Myocyte (in vitro differentiated cells): ENCODE measurements at regions not wholly inside any gene's neighbourhood (a gene's known extent, or its start where the extent isn't known, plus 50 kb on each side); places are given as distances from the start of the nearest gene placed in this dataset.

ENCODE experiments used
- DNase-seq: peaks from one replicate; pipeline ENCODE4 v3.0.0-alpha.2; 2012; ENCODE audit warnings: low read depth

GRCh38 chr7:67413670-67414069 lies 417.0 kb downstream of the TYW1 start:
- no peak for DNase-seq

- no peak for DNase-seq
Observed at GRCh38 chr7:67414858-67415257, 418.2 kb downstream of the TYW1 start.

- no peak for DNase-seq
Observed at GRCh38 chr7:67422601-67423000, 426.0 kb downstream of the TYW1 start.

GRCh38 chr7:67423065-67423464 lies 426.4 kb downstream of the TYW1 start:
- DNase-seq, result peak; percentile 1

GRCh38 chr7:67426654-67427053 lies 430.0 kb downstream of the TYW1 start:
- DNase-seq, result no peak

- DNase-seq, result no peak
Observed at GRCh38 chr7:67429735-67430134, 433.1 kb downstream of the TYW1 start.

- no peak for DNase-seq
Observed at GRCh38 chr7:67432536-67433234, 436.1 kb downstream of the TYW1 start.

GRCh38 chr7:67435894-67436535 lies 439.4 kb downstream of the TYW1 start:
- DNase-seq, result no peak

- no peak for DNase-seq
Observed at GRCh38 chr7:67438198-67438882, 441.7 kb downstream of the TYW1 start.

GRCh38 chr7:67438913-67439505 lies 442.4 kb downstream of the TYW1 start:
- no peak for DNase-seq

GRCh38 chr7:67440321-67440720 lies 443.7 kb downstream of the TYW1 start:
- no peak for DNase-seq

- no peak for DNase-seq
Observed at GRCh38 chr7:67445728-67446127, 449.1 kb downstream of the TYW1 start.

GRCh38 chr7:67447297-67447696 lies 450.7 kb downstream of the TYW1 start:
- no peak for DNase-seq

- no peak for DNase-seq
Observed at GRCh38 chr7:67448271-67448670, 451.6 kb downstream of the TYW1 start.

GRCh38 chr7:67450171-67450570 lies 453.5 kb downstream of the TYW1 start:
- no peak for DNase-seq

- no peak for DNase-seq
Observed at GRCh38 chr7:67451306-67451705, 454.7 kb downstream of the TYW1 start.

- no peak for DNase-seq
Observed at GRCh38 chr7:67452516-67453026, 455.9 kb downstream of the TYW1 start.

GRCh38 chr7:67453580-67454380 lies 457.1 kb downstream of the TYW1 start:
- no peak for DNase-seq

GRCh38 chr7:67455508-67455907 lies 458.9 kb downstream of the TYW1 start:
- no peak for DNase-seq

GRCh38 chr7:67462781-67463191 lies 466.2 kb downstream of the TYW1 start:
- no peak for DNase-seq

- DNase-seq, result no peak
Observed at GRCh38 chr7:67463316-67463715, 466.7 kb downstream of the TYW1 start.
